GM12891 (cell line): ENCODE measurements at regions not wholly inside any gene's neighbourhood (a gene's known extent, or its start where the extent isn't known, plus 50 kb on each side); places are given as distances from the start of the nearest gene placed in this dataset.

Experiments used
- PAX5 ChIP-seq: IDR thresholded peaks from 2 replicates; pipeline ENCODE4 v1.6.1; 2011; ENCODE audit warnings: low read length, moderate library complexity, mild to moderate bottlenecking; ENCODE audit not compliant: insufficient read depth, severe bottlenecking
- POLR2A ChIP-seq: IDR thresholded peaks from 2 replicates; pipeline ENCODE4 v1.6.1; 2011; ENCODE audit warnings: low read depth, low read length, control low read depth
- POLR2AphosphoS5 ChIP-seq: IDR thresholded peaks from 2 replicates; pipeline ENCODE4 v1.6.1; 2011; ENCODE audit warnings: low read depth, low read length, control low read depth
- SPI1 ChIP-seq: IDR thresholded peaks from 2 replicates; pipeline ENCODE4 v1.6.1; 2011; ENCODE audit warnings: low read depth, low read length, control low read depth
- TAF1 ChIP-seq: IDR thresholded peaks from 2 replicates; pipeline ENCODE4 v1.6.1; 2011; ENCODE audit warnings: low read depth, low read length, control low read depth

GRCh38 chr4:147139455-147140198 lies 194.0 kb upstream of the TTC29 start:
- TF ChIP-seq POLR2A (no peak), POLR2AphosphoS5 (no peak), TAF1 (no peak), PAX5 (no peak), SPI1 (no peak)
